Astrocyte of the cerebellum (primary cell): ENCODE measurements at regions not wholly inside any gene's neighbourhood (a gene's known extent, or its start where the extent isn't known, plus 50 kb on each side); places are given as distances from the start of the nearest gene placed in this dataset.

ENCODE experiments used
- DNase-seq: peaks from one replicate; pipeline ENCODE4 v3.0.0-alpha.2; 2011; ENCODE audit warnings: low read depth
- H3K4me3 ChIP-seq: 2 replicates; pipeline ENCODE4 v1.5.1; 2011; ENCODE audit warnings: mild to moderate bottlenecking, low read depth, low read length, moderate library complexity
- CTCF ChIP-seq: IDR thresholded peaks from 2 replicates; pipeline ENCODE4 v1.5.1; 2012; ENCODE audit warnings: low read length, low read depth, moderate library complexity, mild to moderate bottlenecking; ENCODE audit errors: missing control alignments
- in situ Hi-C: cut with HindIII; loops from 2 replicates; pipeline ENCODE4 v1.10.0; 2017; ENCODE audit warnings: low sequenced_read_pairs

- no peak overlapping the region for H3K4me3 ChIP-seq
- no peak for DNase-seq
- TF ChIP-seq CTCF: no peak
- in situ Hi-C loops: no loop called here
Observed at GRCh38 chrX:36609616-36610585, 398.3 kb upstream of the FAM47C start.

GRCh38 chrX:36626898-36627297, 381.3 kb upstream of the FAM47C start:
- DNase-seq: no peak
- in situ Hi-C loops: no loop called here
- no peak overlapping the region for H3K4me3 ChIP-seq
- TF ChIP-seq CTCF: no peak

DNA sequence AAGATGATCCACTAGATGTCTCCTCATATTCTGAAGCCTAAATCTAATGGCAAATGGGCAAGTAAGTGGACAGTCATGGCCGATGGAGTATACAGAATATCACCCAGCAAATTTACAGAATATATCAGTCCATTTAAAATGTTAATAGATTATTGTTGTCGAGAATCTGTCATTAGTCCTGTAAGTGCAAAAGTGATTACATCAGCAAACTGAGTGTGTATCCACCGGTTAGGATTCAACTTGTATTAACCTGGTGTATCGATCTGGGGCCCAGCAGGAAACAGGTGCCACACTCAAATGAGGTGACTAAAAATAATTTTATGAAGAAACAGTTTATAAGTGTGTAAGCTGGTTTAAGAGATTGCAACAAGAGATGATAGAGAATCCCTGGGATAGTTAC, 367.9 kb upstream of the FAM47C start:
- TF ChIP-seq CTCF: no peak
- H3K4me3 ChIP-seq: no peak overlapping the region
- in situ Hi-C loops: no loop called here
- no peak for DNase-seq

- in situ Hi-C loops: no loop called here
- no peak for DNase-seq
- TF ChIP-seq CTCF: no peak
- H3K4me3 ChIP-seq: no peak overlapping the region
Observed at GRCh38 chrX:36642052-36642451, 366.1 kb upstream of the FAM47C start.

DNA sequence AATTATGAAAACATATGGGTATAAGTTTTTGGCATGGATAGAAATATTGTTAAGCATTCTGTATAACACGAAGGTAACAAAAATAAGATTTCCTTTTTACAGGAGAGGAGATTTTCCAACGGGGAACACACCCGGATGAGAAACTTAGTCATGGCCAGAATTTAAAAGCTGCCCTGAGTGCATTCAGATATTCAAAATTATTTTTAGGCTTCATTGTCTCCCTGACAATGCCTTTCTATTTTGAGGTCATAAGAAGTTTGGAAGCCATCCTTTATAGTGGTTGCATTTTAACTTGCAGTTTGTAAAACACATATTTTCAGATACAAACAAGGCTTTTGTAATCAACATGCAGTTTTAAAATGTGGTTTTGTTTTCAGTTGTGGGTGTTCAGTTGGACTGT, 357.5 kb upstream of the FAM47C start:
- in situ Hi-C loops: no loop called here
- DNase-seq: no peak
- no peak for TF ChIP-seq CTCF
- H3K4me3 ChIP-seq: no peak overlapping the region

- H3K4me3 ChIP-seq: no peak overlapping the region
- no peak for TF ChIP-seq CTCF
- no peak for DNase-seq
- in situ Hi-C loops: no loop called here
Observed at GRCh38 chrX:36683507-36683906, 324.7 kb upstream of the FAM47C start.
